WERI-Rb-1 (cell line): ENCODE measurements at regions not wholly inside any gene's neighbourhood (a gene's known extent, or its start where the extent isn't known, plus 50 kb on each side); places are given as distances from the start of the nearest gene placed in this dataset.

Source experiments
- DNase-seq: peaks from one replicate; pipeline ENCODE4 v3.0.0-alpha.2; 2020
- H3K27ac ChIP-seq: fragments of 250-450 bp; sonication (Bioruptor Pico); 2 replicates; pipeline ENCODE4 v1.5.1; 2020; ENCODE audit warnings: mild to moderate bottlenecking, moderate library complexity
- H3K27me3 ChIP-seq: fragments of 250-450 bp; sonication (Bioruptor Pico); 2 replicates; pipeline ENCODE4 v1.5.1; 2021; ENCODE audit warnings: mild to moderate bottlenecking, low read depth, moderate library complexity; ENCODE audit not compliant: insufficient read depth, severe bottlenecking
- H3K36me3 ChIP-seq: fragments of 250-450 bp; sonication (Bioruptor Pico); 2 replicates; pipeline ENCODE4 v1.5.1; 2020; ENCODE audit warnings: mild to moderate bottlenecking, moderate library complexity
- H3K4me3 ChIP-seq: 2 replicates; pipeline ENCODE4 v1.5.1; 2011; ENCODE audit warnings: low read depth, mild to moderate bottlenecking, control low read depth, low read length
- H3K9me3 ChIP-seq: fragments of 250-450 bp; sonication (Bioruptor Pico); 2 replicates; pipeline ENCODE4 v1.5.1; 2021; ENCODE audit warnings: mild to moderate bottlenecking, moderate library complexity; ENCODE audit not compliant: severe bottlenecking
- TF ChIP-seq, protein P1 (sequence below): IDR thresholded peaks from 2 replicates; pipeline ENCODE4 v1.5.1; 2011; ENCODE audit warnings: low read depth, mild to moderate bottlenecking, control low read depth, inconsistent platforms, low read length

DNA sequence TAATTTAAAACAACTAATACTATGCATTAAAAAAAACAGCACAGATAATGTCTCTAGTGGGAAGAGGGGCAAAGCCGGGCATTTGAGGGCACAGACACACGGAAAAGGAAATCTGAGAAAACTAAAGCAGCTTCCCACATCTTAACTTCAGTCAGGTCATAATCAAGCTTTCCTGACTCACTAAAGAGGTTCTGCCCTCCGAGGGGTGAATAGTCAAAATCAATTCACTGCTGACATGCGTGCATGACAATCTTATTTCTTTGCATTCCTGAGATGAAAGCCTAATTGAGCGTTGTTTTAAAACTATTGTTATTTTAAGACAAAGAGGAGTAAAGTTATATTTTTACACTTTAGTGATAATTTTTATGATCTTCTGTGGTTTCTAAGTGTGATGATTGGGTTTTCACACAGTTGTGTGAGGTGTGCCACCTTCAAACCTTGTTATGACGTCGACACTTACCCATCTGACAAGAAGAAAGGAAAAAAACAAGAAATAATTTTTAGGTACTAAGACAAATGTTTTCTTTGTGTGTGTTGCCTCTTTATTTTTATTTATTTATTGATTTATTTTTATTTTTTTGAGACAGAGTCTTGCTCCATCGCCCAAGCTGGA is 90.9 kb downstream of the GATA6 start:
- no peaks in the 10 kb centered on the region for H3K36me3 ChIP-seq
- no peak overlapping the region for H3K27ac ChIP-seq
- peaks cover 75% of the 10 kb centered on the region for H3K27me3 ChIP-seq
- H3K9me3 ChIP-seq: no peaks in the 10 kb centered on the region
- TF ChIP-seq, protein P1, sequence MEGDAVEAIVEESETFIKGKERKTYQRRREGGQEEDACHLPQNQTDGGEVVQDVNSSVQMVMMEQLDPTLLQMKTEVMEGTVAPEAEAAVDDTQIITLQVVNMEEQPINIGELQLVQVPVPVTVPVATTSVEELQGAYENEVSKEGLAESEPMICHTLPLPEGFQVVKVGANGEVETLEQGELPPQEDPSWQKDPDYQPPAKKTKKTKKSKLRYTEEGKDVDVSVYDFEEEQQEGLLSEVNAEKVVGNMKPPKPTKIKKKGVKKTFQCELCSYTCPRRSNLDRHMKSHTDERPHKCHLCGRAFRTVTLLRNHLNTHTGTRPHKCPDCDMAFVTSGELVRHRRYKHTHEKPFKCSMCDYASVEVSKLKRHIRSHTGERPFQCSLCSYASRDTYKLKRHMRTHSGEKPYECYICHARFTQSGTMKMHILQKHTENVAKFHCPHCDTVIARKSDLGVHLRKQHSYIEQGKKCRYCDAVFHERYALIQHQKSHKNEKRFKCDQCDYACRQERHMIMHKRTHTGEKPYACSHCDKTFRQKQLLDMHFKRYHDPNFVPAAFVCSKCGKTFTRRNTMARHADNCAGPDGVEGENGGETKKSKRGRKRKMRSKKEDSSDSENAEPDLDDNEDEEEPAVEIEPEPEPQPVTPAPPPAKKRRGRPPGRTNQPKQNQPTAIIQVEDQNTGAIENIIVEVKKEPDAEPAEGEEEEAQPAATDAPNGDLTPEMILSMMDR: no peak
- no peak overlapping the region for H3K4me3 ChIP-seq
- no peak for DNase-seq

- no peak for DNase-seq
- no peaks in the 10 kb centered on the region for H3K36me3 ChIP-seq
Measured at GRCh38 chr18:22257022-22257543, 87.7 kb downstream of the GATA6 start.

DNA sequence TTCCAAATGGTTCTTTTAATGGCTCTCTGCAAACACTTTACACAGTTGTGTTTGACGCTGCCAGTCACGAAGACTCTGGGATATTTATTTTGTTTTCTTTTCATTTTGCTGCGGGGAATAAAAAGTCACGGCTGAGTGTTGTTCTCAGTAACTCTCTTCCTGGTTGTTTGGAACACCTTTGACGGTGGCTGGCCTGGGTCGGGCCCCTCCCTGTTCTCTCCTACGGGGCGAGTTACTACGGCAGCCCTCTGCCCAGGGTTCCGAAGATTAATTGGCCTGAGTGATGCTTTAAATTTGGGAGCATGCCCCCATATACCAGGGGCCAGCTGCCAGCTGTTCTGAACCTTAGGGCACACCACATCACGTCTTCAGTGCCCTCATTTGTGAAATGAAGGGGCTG is 84.7 kb downstream of the GATA6 start:
- H3K4me3 ChIP-seq: no peak overlapping the region
- H3K27me3 ChIP-seq: peaks cover 88% of the 10 kb centered on the region
- no peaks in the 10 kb centered on the region for H3K9me3 ChIP-seq
- TF ChIP-seq, protein P1: no peak
- no peaks in the 10 kb centered on the region for H3K36me3 ChIP-seq
- DNase-seq: no peak
- H3K27ac ChIP-seq: no peak overlapping the region

More at GRCh38 chr18:22257022-22257543, 87.7 kb downstream of the GATA6 start:
- H3K27me3 ChIP-seq: peaks cover 84% of the 10 kb centered on the region
- no peaks in the 10 kb centered on the region for H3K9me3 ChIP-seq
- TF ChIP-seq, protein P1: no peak
- no peak overlapping the region for H3K4me3 ChIP-seq
- H3K27ac ChIP-seq: no peak overlapping the region

GRCh38 chr18:22253676-22254075 is 84.3 kb downstream of the GATA6 start:
- Histone ChIP-seq H3K9me3 (no peaks in the 10 kb centered on the region), H3K36me3 (no peaks in the 10 kb centered on the region), H3K27me3 (peaks cover 89% of the 10 kb centered on the region), H3K27ac (no peak overlapping the region), H3K4me3 (no peak overlapping the region)
- no peak for DNase-seq
- TF ChIP-seq, protein P1: no peak

DNA sequence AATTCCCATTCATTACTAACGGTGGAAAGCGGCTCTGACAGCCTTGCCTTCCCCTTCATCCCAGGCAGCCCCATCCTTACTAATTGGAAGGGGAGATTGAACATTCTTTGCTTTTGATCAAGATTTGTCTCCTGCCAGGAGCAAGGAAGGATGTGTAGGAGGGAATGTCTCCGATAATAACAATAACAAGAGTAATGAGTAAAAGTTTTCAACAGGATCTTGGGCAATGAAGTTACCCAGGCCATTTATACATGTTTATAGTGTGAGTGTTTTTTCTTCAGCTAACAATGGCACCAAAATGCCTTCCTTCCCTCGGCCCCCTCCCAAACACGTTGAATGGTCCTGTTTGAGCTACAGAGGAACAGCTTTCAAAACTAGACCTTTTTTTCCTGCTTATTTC is 83.8 kb downstream of the GATA6 start:
- Histone ChIP-seq H3K36me3 (no peaks in the 10 kb centered on the region), H3K27me3 (peaks cover 91% of the 10 kb centered on the region), H3K27ac (no peak overlapping the region), H3K4me3 (no peak overlapping the region), H3K9me3 (no peaks in the 10 kb centered on the region)
- TF ChIP-seq, protein P1: no peak
- DNase-seq: no peak
